Ovary (tissue), 3 donors: ENCODE measurements at regions not wholly inside any gene's neighbourhood (a gene's known extent, or its start where the extent isn't known, plus 50 kb on each side); places are given as distances from the start of the nearest gene placed in this dataset.

Experiments
- EP300 ChIP-seq: sonication (generic); formaldehyde crosslinking; IDR thresholded peaks from one replicate; pipeline ENCODE4 v1.6.1; 2017; ENCODE audit warnings: antibody characterized with exemption
- POLR2A ChIP-seq: fragments of 450-650 bp; IDR thresholded peaks from one replicate; pipeline ENCODE4 v1.6.1; 2017; ENCODE audit warnings: antibody characterized with exemption, mild to moderate bottlenecking, moderate library complexity
- TF ChIP-seq, protein P1 (sequence below), 3 donors: fragments of 450-650 bp in 2 of 3; fragments of 200-600 bp in 1 of 3; IDR thresholded peaks; one replicate each; pipeline versions ENCODE4 v1.5.1 to v1.8.0; 2016 to 2022; ENCODE audit warnings: antibody characterized with exemption in 3 of 3, mild to moderate bottlenecking in 1 of 3
- donor health status: DM: no; HTN: no; CAD: no.

- TF ChIP-seq, protein P1, sequence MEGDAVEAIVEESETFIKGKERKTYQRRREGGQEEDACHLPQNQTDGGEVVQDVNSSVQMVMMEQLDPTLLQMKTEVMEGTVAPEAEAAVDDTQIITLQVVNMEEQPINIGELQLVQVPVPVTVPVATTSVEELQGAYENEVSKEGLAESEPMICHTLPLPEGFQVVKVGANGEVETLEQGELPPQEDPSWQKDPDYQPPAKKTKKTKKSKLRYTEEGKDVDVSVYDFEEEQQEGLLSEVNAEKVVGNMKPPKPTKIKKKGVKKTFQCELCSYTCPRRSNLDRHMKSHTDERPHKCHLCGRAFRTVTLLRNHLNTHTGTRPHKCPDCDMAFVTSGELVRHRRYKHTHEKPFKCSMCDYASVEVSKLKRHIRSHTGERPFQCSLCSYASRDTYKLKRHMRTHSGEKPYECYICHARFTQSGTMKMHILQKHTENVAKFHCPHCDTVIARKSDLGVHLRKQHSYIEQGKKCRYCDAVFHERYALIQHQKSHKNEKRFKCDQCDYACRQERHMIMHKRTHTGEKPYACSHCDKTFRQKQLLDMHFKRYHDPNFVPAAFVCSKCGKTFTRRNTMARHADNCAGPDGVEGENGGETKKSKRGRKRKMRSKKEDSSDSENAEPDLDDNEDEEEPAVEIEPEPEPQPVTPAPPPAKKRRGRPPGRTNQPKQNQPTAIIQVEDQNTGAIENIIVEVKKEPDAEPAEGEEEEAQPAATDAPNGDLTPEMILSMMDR (IDR thresholded peaks at IDR 0.05): no peak
- TF ChIP-seq POLR2A (no peak), EP300 (no peak)
Observed at GRCh38 chr11:106217456-106217855, 140.0 kb downstream of the AASDHPPT start.
